ENCODE measurements at regions not wholly inside any gene's neighbourhood (a gene's known extent, or its start where the extent isn't known, plus 50 kb on each side); places are given as distances from the start of the nearest gene placed in this dataset.
"Not testable (repeated sequence)": the region's sequence is repeated elsewhere in the genome, so short reads cannot be mapped to it uniquely, and the experiment has no call there.

DNA sequence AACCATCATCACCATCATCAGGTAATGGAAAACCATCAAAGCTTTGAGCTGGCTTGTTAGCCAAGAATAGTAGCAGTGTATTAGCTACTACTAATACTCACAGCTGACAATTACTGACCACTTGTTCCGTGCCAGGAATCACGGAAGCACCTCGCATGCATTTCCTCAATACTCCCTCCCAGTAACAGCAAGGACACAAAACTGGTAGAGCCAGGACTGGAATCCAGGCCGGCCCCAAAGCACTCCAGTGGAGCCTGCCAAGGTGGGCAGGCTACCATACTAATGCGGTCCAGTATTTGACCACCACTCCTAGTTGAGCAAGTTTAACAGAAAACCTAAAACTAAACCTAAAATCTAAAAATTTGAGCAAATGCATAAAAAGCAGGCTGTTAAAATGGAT, 107.2 kb upstream of the LPCAT1 start:
- H3K9me3 ChIP-seq (ENCODE audit: control insufficient read depth in 1 of 2, insufficient read depth in 1 of 2, low read depth in 1 of 2, low read length in 2 of 2); RAD21 ChIA-PET (ENCODE audit: low non-redundant PET in 1 of 2, low total read pairs in 2 of 2, uncharacterized antibody in 2 of 2, unreplicated experiment in 2 of 2); ATAC-seq; H3K4me2 ChIP-seq (ENCODE audit: low read length); H3K27me3 ChIP-seq (ENCODE audit: insufficient read depth, low read length); H2AFZ ChIP-seq (ENCODE audit: low read depth, low read length, poor library complexity, severe bottlenecking); DNase-seq (ENCODE audit: low read depth, low spot score); H3K27ac ChIP-seq (ENCODE audit: low read depth, low read length); POLR2A ChIA-PET; H3K4me3 ChIP-seq (replicated peaks in 1 of 2; ENCODE audit: low read depth in 1 of 2, low read length in 2 of 2); H3K79me2 ChIP-seq (ENCODE audit: insufficient read depth, low read length); H3K9ac ChIP-seq (ENCODE audit: low read length); H3K4me1 ChIP-seq (ENCODE audit: control insufficient read depth in 1 of 2, insufficient read depth in 2 of 2, low read length in 2 of 2); H3K36me3 ChIP-seq (ENCODE audit: control insufficient read depth in 1 of 2, insufficient read depth in 2 of 2, low read length in 2 of 2); H4K20me1 ChIP-seq (ENCODE audit: insufficient read depth); intact Hi-C loops (cut with micrococcal nuclease); H3K9me2 ChIP-seq (ENCODE audit: insufficient read depth); BruUV-seq (replicated peaks): not testable (repeated sequence)
- CTCF ChIA-PET, result interaction anchor here (1.8 kb wide), 1 partner anchor 14 kb away, joined by 3 read pairs; no protein-coding TSS in a partner anchor

DNA sequence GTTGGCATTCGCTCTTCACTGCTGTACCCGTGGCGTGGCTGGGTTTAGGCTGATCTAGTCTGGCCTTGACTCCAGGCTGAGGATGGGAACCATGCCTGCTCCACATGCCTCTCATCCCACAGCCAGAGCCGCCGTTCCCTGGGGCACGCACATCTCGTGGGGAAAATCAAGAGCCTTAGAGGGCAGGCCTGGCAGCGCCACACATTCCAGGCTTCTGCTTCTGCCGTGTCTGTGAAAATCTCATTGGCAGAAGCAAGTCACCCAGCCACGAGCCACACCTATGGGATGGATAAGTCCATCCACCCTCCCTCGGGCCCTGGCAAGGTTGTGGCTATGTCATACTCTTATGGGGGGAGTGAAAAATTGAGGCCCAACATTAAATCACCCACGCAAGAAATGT, 102.6 kb upstream of the LPCAT1 start:
- POLR2A ChIA-PET; H2AFZ ChIP-seq (ENCODE audit: low read depth, low read length, poor library complexity, severe bottlenecking); DNase-seq (ENCODE audit: low read depth, low spot score); ATAC-seq; H3K4me1 ChIP-seq (ENCODE audit: control insufficient read depth in 1 of 2, insufficient read depth in 2 of 2, low read length in 2 of 2); H3K9ac ChIP-seq (ENCODE audit: low read length); H3K27ac ChIP-seq (ENCODE audit: low read depth, low read length); H3K4me2 ChIP-seq (ENCODE audit: low read length); H3K27me3 ChIP-seq (ENCODE audit: insufficient read depth, low read length); RAD21 ChIA-PET (ENCODE audit: low non-redundant PET in 1 of 2, low total read pairs in 2 of 2, uncharacterized antibody in 2 of 2, unreplicated experiment in 2 of 2); BruUV-seq (replicated peaks); CTCF ChIA-PET; H3K36me3 ChIP-seq (ENCODE audit: control insufficient read depth in 1 of 2, insufficient read depth in 2 of 2, low read length in 2 of 2); H3K9me2 ChIP-seq (ENCODE audit: insufficient read depth); H3K4me3 ChIP-seq (replicated peaks in 1 of 2; ENCODE audit: low read depth in 1 of 2, low read length in 2 of 2); H3K9me3 ChIP-seq (ENCODE audit: control insufficient read depth in 1 of 2, insufficient read depth in 1 of 2, low read depth in 1 of 2, low read length in 2 of 2); H3K79me2 ChIP-seq (ENCODE audit: insufficient read depth, low read length); intact Hi-C loops (cut with micrococcal nuclease); H4K20me1 ChIP-seq (ENCODE audit: insufficient read depth): not testable (repeated sequence)

DNA sequence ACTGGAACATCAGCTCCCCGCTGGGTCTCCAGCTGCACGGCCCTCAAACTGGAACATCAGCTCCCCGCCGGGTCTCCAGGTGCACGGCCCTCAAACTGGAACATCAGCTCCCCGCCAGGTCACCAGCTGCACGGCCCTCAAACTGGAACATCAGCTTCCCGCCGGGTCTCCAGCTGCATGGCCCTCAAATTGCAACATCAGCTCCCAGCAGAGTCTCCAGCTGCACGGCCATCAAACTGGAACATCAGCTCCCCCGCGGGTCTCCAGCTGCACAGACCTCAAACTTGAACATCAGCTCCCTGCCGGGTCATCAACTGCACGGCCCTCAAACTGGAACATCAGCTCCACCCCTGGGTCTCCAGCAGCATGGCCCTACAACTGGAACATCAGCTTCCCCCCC, 95.8 kb upstream of the LPCAT1 start:
- RAD21 ChIA-PET (ENCODE audit: low non-redundant PET in 1 of 2, low total read pairs in 2 of 2, uncharacterized antibody in 2 of 2, unreplicated experiment in 2 of 2); H4K20me1 ChIP-seq (ENCODE audit: insufficient read depth); H3K9me2 ChIP-seq (ENCODE audit: insufficient read depth); CTCF ChIA-PET; H3K4me1 ChIP-seq (ENCODE audit: control insufficient read depth in 1 of 2, insufficient read depth in 2 of 2, low read length in 2 of 2); DNase-seq (ENCODE audit: low read depth, low spot score); H2AFZ ChIP-seq (ENCODE audit: low read depth, low read length, poor library complexity, severe bottlenecking); H3K9me3 ChIP-seq (ENCODE audit: control insufficient read depth in 1 of 2, insufficient read depth in 1 of 2, low read depth in 1 of 2, low read length in 2 of 2); ATAC-seq; POLR2A ChIA-PET; BruUV-seq (replicated peaks); H3K79me2 ChIP-seq (ENCODE audit: insufficient read depth, low read length); H3K4me2 ChIP-seq (ENCODE audit: low read length); H3K4me3 ChIP-seq (replicated peaks in 1 of 2; ENCODE audit: low read depth in 1 of 2, low read length in 2 of 2); H3K9ac ChIP-seq (ENCODE audit: low read length); intact Hi-C loops (cut with micrococcal nuclease); H3K36me3 ChIP-seq (ENCODE audit: control insufficient read depth in 1 of 2, insufficient read depth in 2 of 2, low read length in 2 of 2); H3K27me3 ChIP-seq (ENCODE audit: insufficient read depth, low read length); H3K27ac ChIP-seq (ENCODE audit: low read depth, low read length): not testable (repeated sequence)

DNA sequence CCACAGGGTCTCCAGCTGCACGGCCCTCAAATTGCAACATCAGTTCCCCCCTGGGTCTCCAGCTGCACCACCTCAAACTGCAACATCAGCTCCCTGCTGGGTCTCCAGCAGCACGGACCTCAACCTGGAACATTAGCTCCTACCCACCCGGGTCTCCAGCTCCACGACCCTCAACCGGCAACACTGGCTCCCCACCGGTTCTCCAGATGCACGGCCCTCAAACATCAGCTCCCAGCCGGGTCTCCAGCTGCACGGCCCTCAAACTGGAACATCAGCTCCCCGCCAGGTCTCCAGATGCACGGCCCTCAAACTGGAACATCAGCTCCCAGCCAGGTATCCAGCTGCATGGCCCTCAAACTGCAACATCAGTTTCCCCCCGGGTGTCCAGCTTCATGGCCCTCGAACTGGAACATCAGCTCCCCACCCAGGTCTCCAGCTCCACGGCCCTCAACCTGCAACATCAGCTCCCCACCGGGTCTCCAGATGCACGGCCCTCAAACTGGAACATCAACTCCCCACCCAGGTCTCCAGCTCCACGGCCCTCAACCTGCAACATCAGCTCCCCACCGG, 94.6 kb upstream of the LPCAT1 start:
- H3K9me2 ChIP-seq (ENCODE audit: insufficient read depth); H3K36me3 ChIP-seq (ENCODE audit: control insufficient read depth in 1 of 2, insufficient read depth in 2 of 2, low read length in 2 of 2); POLR2A ChIA-PET; H3K4me1 ChIP-seq (ENCODE audit: control insufficient read depth in 1 of 2, insufficient read depth in 2 of 2, low read length in 2 of 2); DNase-seq (ENCODE audit: low read depth, low spot score); RAD21 ChIA-PET (ENCODE audit: low non-redundant PET in 1 of 2, low total read pairs in 2 of 2, uncharacterized antibody in 2 of 2, unreplicated experiment in 2 of 2); H3K27me3 ChIP-seq (ENCODE audit: insufficient read depth, low read length); H3K9ac ChIP-seq (ENCODE audit: low read length); H3K27ac ChIP-seq (ENCODE audit: low read depth, low read length); ATAC-seq; H3K4me2 ChIP-seq (ENCODE audit: low read length); H3K9me3 ChIP-seq (ENCODE audit: control insufficient read depth in 1 of 2, insufficient read depth in 1 of 2, low read depth in 1 of 2, low read length in 2 of 2); H4K20me1 ChIP-seq (ENCODE audit: insufficient read depth); BruUV-seq (replicated peaks); intact Hi-C loops (cut with micrococcal nuclease); H2AFZ ChIP-seq (ENCODE audit: low read depth, low read length, poor library complexity, severe bottlenecking); H3K4me3 ChIP-seq (replicated peaks in 1 of 2; ENCODE audit: low read depth in 1 of 2, low read length in 2 of 2); H3K79me2 ChIP-seq (ENCODE audit: insufficient read depth, low read length): not testable (repeated sequence)
- CTCF ChIA-PET, result interaction anchor here (1.0 kb wide), 1 partner anchor 24 kb away, joined by 3 read pairs; no protein-coding TSS in a partner anchor
